ENCODE measurements at regions not wholly inside any gene's neighbourhood (a gene's known extent, or its start where the extent isn't known, plus 50 kb on each side); places are given as distances from the start of the nearest gene placed in this dataset.

DNA sequence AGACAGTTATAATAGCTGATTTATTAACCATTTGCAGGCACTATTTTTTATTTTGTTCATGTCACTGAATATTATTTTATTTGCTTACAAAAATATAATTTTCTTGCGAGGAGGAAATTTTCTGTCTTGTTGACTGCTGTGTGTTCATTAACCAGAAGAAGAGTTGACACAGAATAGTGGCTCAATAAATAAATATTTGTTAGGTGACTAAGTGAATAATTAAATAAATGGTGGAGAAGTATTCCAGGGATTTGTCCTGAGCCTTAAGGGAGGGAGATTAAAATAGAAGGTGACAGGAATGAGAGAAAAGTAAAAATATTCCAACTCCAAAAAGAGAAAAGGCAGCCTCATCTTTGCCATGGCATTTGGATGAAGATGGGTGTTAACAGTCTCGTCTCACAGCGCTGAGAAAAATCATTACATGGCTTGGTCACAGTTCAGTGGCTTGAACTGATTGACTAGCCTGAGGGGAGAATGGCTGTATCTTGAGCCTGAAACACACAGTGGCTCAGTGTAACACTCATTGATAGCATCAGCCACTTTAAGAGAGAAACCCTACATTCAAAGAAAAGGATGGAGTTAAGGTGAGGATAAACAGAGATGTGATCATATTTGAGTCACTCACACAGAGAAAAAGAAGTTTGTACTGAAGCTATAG, 449.9 kb upstream of the NAALADL2 start:
- Histone ChIP-seq H3K27ac (ENCODE audit: low read depth in 1 of 2, low read length in 2 of 2) (peak overlapping the region in 1 of 2 donors; percentile 28), H3K4me3 (ENCODE audit: low read depth in 1 of 3, low read length in 3 of 3) (no peak overlapping the region), H3K36me3 (ENCODE audit: control insufficient read depth in 4 of 4, insufficient read depth in 3 of 4, low read depth in 1 of 4, low read length in 3 of 4) (no peaks in the 10 kb centered on the region), H3K9me3 (ENCODE audit: control insufficient read depth in 4 of 4, low read length in 3 of 4) (no peaks in the 10 kb centered on the region), H3K27me3 (ENCODE audit: control insufficient read depth in 4 of 4, insufficient read depth in 4 of 4, low read length in 3 of 4) (no peaks in the 10 kb centered on the region), H3K4me1 (ENCODE audit: control insufficient read depth in 4 of 4, insufficient read depth in 4 of 4, low read length in 3 of 4) (peaks cover 2 to 29% (median 24%) of the 10 kb centered on the region in 4 donors), H3K9ac (ENCODE audit: low read depth in 1 of 2, low read length in 2 of 2) (no peak overlapping the region)
- DNase-seq (ENCODE audit: low spot score): no peak
- 38% methylated on average over 3 of the region's 3 CpGs for WGBS
- TF ChIP-seq FOXA2 (IDR thresholded peaks at IDR 0.05): peak; percentile 50
- TF ChIP-seq FOXA1 (IDR thresholded peaks at IDR 0.05): no peak
- peak; percentile 4 to 13 for TF ChIP-seq HNF4A (conservative IDR thresholded peaks at IDR 0.05)
- TF ChIP-seq JUND (IDR thresholded peaks at IDR 0.05): peak in 1 of 2 donors; percentile 46
- TF ChIP-seq, protein P1, sequence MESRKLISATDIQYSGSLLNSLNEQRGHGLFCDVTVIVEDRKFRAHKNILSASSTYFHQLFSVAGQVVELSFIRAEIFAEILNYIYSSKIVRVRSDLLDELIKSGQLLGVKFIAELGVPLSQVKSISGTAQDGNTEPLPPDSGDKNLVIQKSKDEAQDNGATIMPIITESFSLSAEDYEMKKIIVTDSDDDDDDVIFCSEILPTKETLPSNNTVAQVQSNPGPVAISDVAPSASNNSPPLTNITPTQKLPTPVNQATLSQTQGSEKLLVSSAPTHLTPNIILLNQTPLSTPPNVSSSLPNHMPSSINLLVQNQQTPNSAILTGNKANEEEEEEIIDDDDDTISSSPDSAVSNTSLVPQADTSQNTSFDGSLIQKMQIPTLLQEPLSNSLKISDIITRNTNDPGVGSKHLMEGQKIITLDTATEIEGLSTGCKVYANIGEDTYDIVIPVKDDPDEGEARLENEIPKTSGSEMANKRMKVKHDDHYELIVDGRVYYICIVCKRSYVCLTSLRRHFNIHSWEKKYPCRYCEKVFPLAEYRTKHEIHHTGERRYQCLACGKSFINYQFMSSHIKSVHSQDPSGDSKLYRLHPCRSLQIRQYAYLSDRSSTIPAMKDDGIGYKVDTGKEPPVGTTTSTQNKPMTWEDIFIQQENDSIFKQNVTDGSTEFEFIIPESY (IDR thresholded peaks at IDR 0.05): no peak

DNA sequence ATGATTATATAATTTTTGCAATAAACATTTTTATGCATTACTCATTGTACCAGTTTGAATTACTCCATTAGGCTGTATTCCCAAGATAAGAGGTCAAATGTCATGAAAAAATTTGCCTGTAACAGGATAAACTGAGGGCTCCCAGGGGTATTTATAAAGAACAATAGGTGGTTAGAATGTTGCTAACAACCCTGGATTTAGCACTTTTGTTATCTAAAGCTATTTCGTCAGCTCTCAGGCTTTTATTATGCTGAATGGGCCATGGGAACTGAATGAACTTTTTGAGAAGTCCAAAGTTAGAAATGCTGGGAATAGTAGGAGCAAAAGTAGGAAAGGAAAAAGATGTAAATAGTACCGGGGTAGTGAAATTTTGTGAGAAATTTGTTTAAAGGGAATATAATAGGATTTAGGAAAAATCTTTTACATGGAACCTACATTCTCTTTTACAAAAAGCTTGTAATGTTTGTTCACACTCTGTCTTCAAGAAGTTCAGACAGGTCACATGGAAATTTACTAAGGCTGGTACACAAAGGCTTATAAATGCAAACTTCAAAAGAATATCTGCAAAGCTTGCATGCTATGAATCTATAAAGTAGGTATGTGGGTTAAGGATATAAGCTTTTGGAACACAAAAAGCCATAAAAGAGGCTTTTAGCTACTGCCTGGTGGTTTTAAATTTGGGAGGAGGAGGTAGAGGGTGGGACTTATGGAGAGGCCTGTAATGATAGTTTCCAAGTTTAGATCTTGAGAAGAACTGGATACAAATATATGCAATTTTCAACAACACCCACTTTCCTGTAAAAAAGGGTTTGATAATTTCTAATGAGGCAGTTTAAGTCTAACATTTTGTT, 445.8 kb upstream of the NAALADL2 start:
- no peak overlapping the region for H3K9ac ChIP-seq (ENCODE audit: low read depth in 1 of 2, low read length in 2 of 2)
- TF ChIP-seq, protein P2, sequence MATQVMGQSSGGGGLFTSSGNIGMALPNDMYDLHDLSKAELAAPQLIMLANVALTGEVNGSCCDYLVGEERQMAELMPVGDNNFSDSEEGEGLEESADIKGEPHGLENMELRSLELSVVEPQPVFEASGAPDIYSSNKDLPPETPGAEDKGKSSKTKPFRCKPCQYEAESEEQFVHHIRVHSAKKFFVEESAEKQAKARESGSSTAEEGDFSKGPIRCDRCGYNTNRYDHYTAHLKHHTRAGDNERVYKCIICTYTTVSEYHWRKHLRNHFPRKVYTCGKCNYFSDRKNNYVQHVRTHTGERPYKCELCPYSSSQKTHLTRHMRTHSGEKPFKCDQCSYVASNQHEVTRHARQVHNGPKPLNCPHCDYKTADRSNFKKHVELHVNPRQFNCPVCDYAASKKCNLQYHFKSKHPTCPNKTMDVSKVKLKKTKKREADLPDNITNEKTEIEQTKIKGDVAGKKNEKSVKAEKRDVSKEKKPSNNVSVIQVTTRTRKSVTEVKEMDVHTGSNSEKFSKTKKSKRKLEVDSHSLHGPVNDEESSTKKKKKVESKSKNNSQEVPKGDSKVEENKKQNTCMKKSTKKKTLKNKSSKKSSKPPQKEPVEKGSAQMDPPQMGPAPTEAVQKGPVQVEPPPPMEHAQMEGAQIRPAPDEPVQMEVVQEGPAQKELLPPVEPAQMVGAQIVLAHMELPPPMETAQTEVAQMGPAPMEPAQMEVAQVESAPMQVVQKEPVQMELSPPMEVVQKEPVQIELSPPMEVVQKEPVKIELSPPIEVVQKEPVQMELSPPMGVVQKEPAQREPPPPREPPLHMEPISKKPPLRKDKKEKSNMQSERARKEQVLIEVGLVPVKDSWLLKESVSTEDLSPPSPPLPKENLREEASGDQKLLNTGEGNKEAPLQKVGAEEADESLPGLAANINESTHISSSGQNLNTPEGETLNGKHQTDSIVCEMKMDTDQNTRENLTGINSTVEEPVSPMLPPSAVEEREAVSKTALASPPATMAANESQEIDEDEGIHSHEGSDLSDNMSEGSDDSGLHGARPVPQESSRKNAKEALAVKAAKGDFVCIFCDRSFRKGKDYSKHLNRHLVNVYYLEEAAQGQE (IDR thresholded peaks at IDR 0.05): no peak
- no peak for TF ChIP-seq NR2F2 (IDR thresholded peaks at IDR 0.05)
- TF ChIP-seq, protein P1 (IDR thresholded peaks at IDR 0.05): no peak
- no peak for TF ChIP-seq HNF4G (IDR thresholded peaks at IDR 0.05)
- TF ChIP-seq, protein P3, sequence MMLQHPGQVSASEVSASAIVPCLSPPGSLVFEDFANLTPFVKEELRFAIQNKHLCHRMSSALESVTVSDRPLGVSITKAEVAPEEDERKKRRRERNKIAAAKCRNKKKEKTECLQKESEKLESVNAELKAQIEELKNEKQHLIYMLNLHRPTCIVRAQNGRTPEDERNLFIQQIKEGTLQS (IDR thresholded peaks at IDR 0.05): no peak
- no peak for TF ChIP-seq EGR1 (IDR thresholded peaks at IDR 0.05; ENCODE audit: low read depth in 2 of 2)
- TF ChIP-seq JUND (IDR thresholded peaks at IDR 0.05): no peak
- no peak for TF ChIP-seq HNF4A (conservative IDR thresholded peaks at IDR 0.05)
- TF ChIP-seq, protein P4, sequence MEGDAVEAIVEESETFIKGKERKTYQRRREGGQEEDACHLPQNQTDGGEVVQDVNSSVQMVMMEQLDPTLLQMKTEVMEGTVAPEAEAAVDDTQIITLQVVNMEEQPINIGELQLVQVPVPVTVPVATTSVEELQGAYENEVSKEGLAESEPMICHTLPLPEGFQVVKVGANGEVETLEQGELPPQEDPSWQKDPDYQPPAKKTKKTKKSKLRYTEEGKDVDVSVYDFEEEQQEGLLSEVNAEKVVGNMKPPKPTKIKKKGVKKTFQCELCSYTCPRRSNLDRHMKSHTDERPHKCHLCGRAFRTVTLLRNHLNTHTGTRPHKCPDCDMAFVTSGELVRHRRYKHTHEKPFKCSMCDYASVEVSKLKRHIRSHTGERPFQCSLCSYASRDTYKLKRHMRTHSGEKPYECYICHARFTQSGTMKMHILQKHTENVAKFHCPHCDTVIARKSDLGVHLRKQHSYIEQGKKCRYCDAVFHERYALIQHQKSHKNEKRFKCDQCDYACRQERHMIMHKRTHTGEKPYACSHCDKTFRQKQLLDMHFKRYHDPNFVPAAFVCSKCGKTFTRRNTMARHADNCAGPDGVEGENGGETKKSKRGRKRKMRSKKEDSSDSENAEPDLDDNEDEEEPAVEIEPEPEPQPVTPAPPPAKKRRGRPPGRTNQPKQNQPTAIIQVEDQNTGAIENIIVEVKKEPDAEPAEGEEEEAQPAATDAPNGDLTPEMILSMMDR (IDR thresholded peaks at IDR 0.05; ENCODE audit: low read depth, low read length, missing input control): no peak
- TF ChIP-seq TAF1 (conservative IDR thresholded peaks at IDR 0.05): no peak
- TF ChIP-seq FOXA2 (IDR thresholded peaks at IDR 0.05): no peak
- TF ChIP-seq, protein P5, sequence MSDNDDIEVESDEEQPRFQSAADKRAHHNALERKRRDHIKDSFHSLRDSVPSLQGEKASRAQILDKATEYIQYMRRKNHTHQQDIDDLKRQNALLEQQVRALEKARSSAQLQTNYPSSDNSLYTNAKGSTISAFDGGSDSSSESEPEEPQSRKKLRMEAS (IDR thresholded peaks at IDR 0.05): no peak
- no peak for TF ChIP-seq SP1 (IDR thresholded peaks at IDR 0.05)
- TF ChIP-seq GABPA (IDR thresholded peaks at IDR 0.05 in 1 of 2, conservative IDR thresholded peaks at IDR 0.05 in 1 of 2): no peak
- TF ChIP-seq RAD21 (IDR thresholded peaks at IDR 0.05): no peak
- no peak for TF ChIP-seq RXRA (IDR thresholded peaks at IDR 0.05)
- TF ChIP-seq YY1 (IDR thresholded peaks at IDR 0.05): no peak
- no peak for TF ChIP-seq FOXA1 (IDR thresholded peaks at IDR 0.05)
- H3K36me3 ChIP-seq (ENCODE audit: control insufficient read depth in 4 of 4, insufficient read depth in 3 of 4, low read depth in 1 of 4, low read length in 3 of 4): no peaks in the 10 kb centered on the region
- no peak overlapping the region for H3K4me3 ChIP-seq (ENCODE audit: low read depth in 1 of 3, low read length in 3 of 3)
- peaks cover 2 to 21% (median 20%) of the 10 kb centered on the region in 4 donors for H3K4me1 ChIP-seq (ENCODE audit: control insufficient read depth in 4 of 4, insufficient read depth in 4 of 4, low read length in 3 of 4)
- DNase-seq (ENCODE audit: low spot score): no peak
- no peaks in the 10 kb centered on the region for H3K9me3 ChIP-seq (ENCODE audit: control insufficient read depth in 4 of 4, low read length in 3 of 4)
- H3K27ac ChIP-seq (ENCODE audit: low read depth in 1 of 2, low read length in 2 of 2): no peak overlapping the region
- H3K27me3 ChIP-seq (ENCODE audit: control insufficient read depth in 4 of 4, insufficient read depth in 4 of 4, low read length in 3 of 4): no peaks in the 10 kb centered on the region
- 65% methylated on average over 2 of the region's 2 CpGs for WGBS
